HCT116 (cell line): ENCODE measurements at regions not wholly inside any gene's neighbourhood (a gene's known extent, or its start where the extent isn't known, plus 50 kb on each side); places are given as distances from the start of the nearest gene placed in this dataset.
A peak's percentile ranks its signal among the peaks of the same experiment; 100 is the strongest.

Source experiments
- CBX3 ChIP-seq: IDR thresholded peaks from 2 replicates; pipeline ENCODE4 v1.6.1; 2012; ENCODE audit warnings: low read depth
- CEBPB ChIP-seq: IDR thresholded peaks from 2 replicates; pipeline ENCODE4 v1.6.1; 2012; ENCODE audit warnings: low read depth
- CTCF ChIP-seq, 3 experiments: fragments of 200-600 bp in 1 of 3; sonication (generic) in 1 of 3; IDR thresholded peaks in 2 of 3; conservative IDR thresholded peaks in 1 of 3; 2 replicates each; pipeline ENCODE4 v1.5.1; 2012 to 2017; ENCODE audit warnings: low read depth in 2 of 3, low read length in 2 of 3, antibody characterized with exemption in 1 of 3, borderline replicate concordance in 1 of 3, control low read depth in 1 of 3, mild to moderate bottlenecking in 1 of 3, mixed read lengths in 1 of 3, mixed run types in 1 of 3, moderate library complexity in 1 of 3; ENCODE audit not compliant: insufficient read depth in 1 of 3
- EZH2 ChIP-seq: fragments of 200-600 bp; sonication (generic); IDR thresholded peaks from 2 replicates; pipeline ENCODE4 v1.6.1; 2017; ENCODE audit warnings: antibody characterized with exemption, mixed run types
- FOSL1 ChIP-seq: IDR thresholded peaks from 2 replicates; pipeline ENCODE4 v1.6.1; 2012; ENCODE audit warnings: low read depth
- MAX ChIP-seq: IDR thresholded peaks from 2 replicates; pipeline ENCODE4 v1.6.1; 2012
- POLR2A ChIP-seq: IDR thresholded peaks from 2 replicates; pipeline ENCODE4 v1.7.0; 2011; ENCODE audit warnings: borderline replicate concordance; ENCODE audit not compliant: insufficient read depth, insufficient read length; ENCODE audit errors: extremely low read depth
- POLR2AphosphoS5 ChIP-seq: IDR thresholded peaks from 2 replicates; pipeline ENCODE4 v1.6.1; 2011; ENCODE audit warnings: mild to moderate bottlenecking, low read depth, low read length, moderate library complexity
- RAD21 ChIP-seq: IDR thresholded peaks from 2 replicates; pipeline ENCODE4 v1.6.1; 2012; ENCODE audit warnings: low read depth, mild to moderate bottlenecking
- REST ChIP-seq: IDR thresholded peaks from 2 replicates; pipeline ENCODE4 v1.6.1; 2012; ENCODE audit warnings: low read depth
- SIN3A ChIP-seq: IDR thresholded peaks from 2 replicates; pipeline ENCODE4 v1.6.1; 2012; ENCODE audit warnings: low read depth
- YY1 ChIP-seq: IDR thresholded peaks from 2 replicates; pipeline ENCODE4 v1.6.1; 2011; ENCODE audit warnings: low read length, low read depth, moderate library complexity, mild to moderate bottlenecking; ENCODE audit not compliant: insufficient replicate concordance; ENCODE audit errors: extremely low read depth
- ZBTB33 ChIP-seq: IDR thresholded peaks from 2 replicates; pipeline ENCODE4 v1.6.1; 2011; ENCODE audit warnings: mild to moderate bottlenecking, low read length, moderate library complexity; ENCODE audit not compliant: insufficient replicate concordance; ENCODE audit errors: extremely low read depth
- ZNF274 ChIP-seq: fragments of 200-500 bp; sonication (Bioruptor generic); IDR thresholded peaks from 2 replicates; pipeline ENCODE4 v1.6.1; 2014; ENCODE audit warnings: mild to moderate bottlenecking, low read depth, low read length, inconsistent platforms

- TF ChIP-seq CTCF (IDR thresholded peaks at IDR 0.05 in 2 of 3, conservative IDR thresholded peaks at IDR 0.05 in 1 of 3; ENCODE audit: borderline replicate concordance in 1 of 3, insufficient read depth in 1 of 3, low read depth in 2 of 3, low read length in 2 of 3) (no peak), RAD21 (no peak), CEBPB (no peak), POLR2A (no peak), YY1 (no peak), REST (no peak), FOSL1 (peak; percentile 87), EZH2 (no peak), ZNF274 (no peak), POLR2AphosphoS5 (no peak), MAX (no peak), SIN3A (no peak), CBX3 (peak; percentile 66; the same call in 1 of the 2 replicates), ZBTB33 (no peak)
Measured at GRCh38 chr4:164221631-164222030, 532.3 kb upstream of the SMIM31 start.
